KMS-11 (cell line): ENCODE measurements at regions not wholly inside any gene's neighbourhood (a gene's known extent, or its start where the extent isn't known, plus 50 kb on each side); places are given as distances from the start of the nearest gene placed in this dataset.

Experiments
- H2AFZ ChIP-seq: fragments of 200-600 bp; sonication (generic); 2 replicates; pipeline ENCODE4 v1.6.1; 2016; ENCODE audit warnings: antibody characterized with exemption, mixed run types, low read depth
- H3K27ac ChIP-seq: fragments of 200-600 bp; sonication (generic); 2 replicates; pipeline ENCODE4 v1.6.1; 2016; ENCODE audit warnings: mild to moderate bottlenecking, mixed run types
- H3K27me3 ChIP-seq: fragments of 200-600 bp; sonication (generic); 2 replicates; pipeline ENCODE4 v1.6.1; 2017; ENCODE audit warnings: mild to moderate bottlenecking, low read depth, mixed run types, moderate library complexity; ENCODE audit not compliant: insufficient read depth
- H3K36me3 ChIP-seq: fragments of 200-600 bp; sonication (generic); 2 replicates; pipeline ENCODE4 v1.6.1; 2017; ENCODE audit warnings: mild to moderate bottlenecking, mixed run types; ENCODE audit not compliant: insufficient read depth
- H3K4me1 ChIP-seq: fragments of 200-600 bp; sonication (generic); 2 replicates; pipeline ENCODE4 v1.6.1; 2016; ENCODE audit warnings: mild to moderate bottlenecking, low read depth, mixed run types; ENCODE audit not compliant: poor library complexity, severe bottlenecking
- H3K4me2 ChIP-seq: fragments of 200-600 bp; sonication (generic); 2 replicates; pipeline ENCODE4 v1.7.0; 2016; ENCODE audit warnings: mild to moderate bottlenecking, mixed run types
- H3K4me3 ChIP-seq: fragments of 200-600 bp; sonication (generic); IDR thresholded peaks from 2 replicates; pipeline ENCODE4 v1.6.1; 2017; ENCODE audit warnings: low read depth, low read length, mixed read lengths; ENCODE audit not compliant: insufficient read depth
- H3K79me2 ChIP-seq: fragments of 200-600 bp; sonication (generic); 2 replicates; pipeline ENCODE4 v1.6.1; 2016; ENCODE audit warnings: low read depth, mixed run types; ENCODE audit not compliant: insufficient read depth
- H3K9ac ChIP-seq: fragments of 200-600 bp; sonication (generic); 2 replicates; pipeline ENCODE4 v1.6.1; 2016; ENCODE audit warnings: mild to moderate bottlenecking, mixed run types
- H4K20me1 ChIP-seq: fragments of 200-600 bp; sonication (generic); 2 replicates; pipeline ENCODE4 v1.6.1; 2016; ENCODE audit warnings: mild to moderate bottlenecking, mixed run types; ENCODE audit not compliant: insufficient read depth
- TF ChIP-seq, protein P1 (sequence below): fragments of 200-600 bp; sonication (generic); conservative IDR thresholded peaks from 2 replicates; pipeline ENCODE4 v1.6.1; 2017; ENCODE audit warnings: low read depth, mild to moderate bottlenecking, antibody characterized with exemption, low read length, moderate library complexity, mixed read lengths

DNA sequence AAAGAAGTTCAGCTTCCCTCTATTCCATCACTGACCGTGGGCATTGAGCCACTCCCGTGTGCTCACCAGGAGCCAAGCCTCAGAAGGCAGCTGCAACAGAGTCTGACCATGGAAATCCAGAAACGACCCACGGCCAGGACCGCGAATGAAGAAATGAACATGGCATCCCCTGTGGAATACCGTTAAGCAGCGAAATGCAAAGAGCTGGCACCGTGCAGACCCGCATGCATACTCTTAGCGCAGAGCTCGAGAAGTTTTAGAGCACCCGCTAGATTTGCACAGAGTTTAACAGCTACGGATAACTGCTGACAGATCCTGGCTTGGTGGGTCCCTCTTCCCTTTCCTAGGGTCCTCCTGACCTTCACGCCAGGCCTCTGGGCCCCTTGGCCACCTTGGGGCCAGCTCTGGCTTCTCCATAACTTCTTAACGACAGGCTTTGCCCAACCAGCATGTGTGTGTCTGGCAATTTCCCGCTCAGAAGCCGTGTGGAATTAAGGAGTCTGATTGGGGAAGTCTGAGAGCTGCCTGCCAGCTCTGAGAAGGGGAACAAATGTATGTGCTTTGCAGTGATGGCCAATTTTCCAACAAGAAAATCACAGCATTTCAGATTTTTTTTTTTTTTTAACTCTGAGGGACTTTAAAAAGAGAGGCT, 75.3 kb upstream of the COL5A1 start:
- no peaks in the 10 kb centered on the region for H3K36me3 ChIP-seq
- H3K4me2 ChIP-seq: no peak overlapping the region
- no peak overlapping the region for H3K4me3 ChIP-seq
- H3K27me3 ChIP-seq: peaks cover 55% of the 10 kb centered on the region
- no peaks in the 10 kb centered on the region for H3K79me2 ChIP-seq
- TF ChIP-seq, protein P1, sequence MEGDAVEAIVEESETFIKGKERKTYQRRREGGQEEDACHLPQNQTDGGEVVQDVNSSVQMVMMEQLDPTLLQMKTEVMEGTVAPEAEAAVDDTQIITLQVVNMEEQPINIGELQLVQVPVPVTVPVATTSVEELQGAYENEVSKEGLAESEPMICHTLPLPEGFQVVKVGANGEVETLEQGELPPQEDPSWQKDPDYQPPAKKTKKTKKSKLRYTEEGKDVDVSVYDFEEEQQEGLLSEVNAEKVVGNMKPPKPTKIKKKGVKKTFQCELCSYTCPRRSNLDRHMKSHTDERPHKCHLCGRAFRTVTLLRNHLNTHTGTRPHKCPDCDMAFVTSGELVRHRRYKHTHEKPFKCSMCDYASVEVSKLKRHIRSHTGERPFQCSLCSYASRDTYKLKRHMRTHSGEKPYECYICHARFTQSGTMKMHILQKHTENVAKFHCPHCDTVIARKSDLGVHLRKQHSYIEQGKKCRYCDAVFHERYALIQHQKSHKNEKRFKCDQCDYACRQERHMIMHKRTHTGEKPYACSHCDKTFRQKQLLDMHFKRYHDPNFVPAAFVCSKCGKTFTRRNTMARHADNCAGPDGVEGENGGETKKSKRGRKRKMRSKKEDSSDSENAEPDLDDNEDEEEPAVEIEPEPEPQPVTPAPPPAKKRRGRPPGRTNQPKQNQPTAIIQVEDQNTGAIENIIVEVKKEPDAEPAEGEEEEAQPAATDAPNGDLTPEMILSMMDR: no peak
- H4K20me1 ChIP-seq: no peaks in the 10 kb centered on the region
- H3K9ac ChIP-seq: no peak overlapping the region
- no peak overlapping the region for H3K27ac ChIP-seq
- no peak overlapping the region for H2AFZ ChIP-seq
- no peaks in the 10 kb centered on the region for H3K4me1 ChIP-seq

DNA sequence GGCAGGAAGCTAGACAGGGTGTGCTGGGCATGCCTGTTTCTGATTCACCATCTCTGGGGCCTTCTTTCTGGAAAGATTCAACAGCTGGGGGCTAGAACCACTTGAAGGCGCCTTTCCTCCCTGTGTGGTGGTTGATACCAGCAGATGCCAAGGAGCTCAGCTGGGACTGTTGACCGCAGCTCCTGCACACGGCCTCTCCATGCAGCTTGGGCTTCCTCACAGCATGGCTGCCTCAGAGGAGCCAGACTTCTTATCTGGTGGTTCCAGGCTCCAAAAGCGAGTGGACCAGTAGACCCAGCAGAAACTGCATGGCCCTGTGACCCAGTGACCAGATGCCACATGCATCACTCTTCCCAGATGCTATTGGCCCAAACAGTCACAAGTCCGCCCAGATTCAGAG, 74.7 kb upstream of the COL5A1 start:
- Histone ChIP-seq H3K4me1 (no peaks in the 10 kb centered on the region), H3K27ac (no peak overlapping the region), H3K79me2 (no peaks in the 10 kb centered on the region), H3K4me2 (no peak overlapping the region), H3K36me3 (no peaks in the 10 kb centered on the region), H3K4me3 (no peak overlapping the region), H3K9ac (no peak overlapping the region), H3K27me3 (peaks cover 49% of the 10 kb centered on the region), H2AFZ (no peak overlapping the region), H4K20me1 (no peaks in the 10 kb centered on the region)
- TF ChIP-seq, protein P1: no peak

DNA sequence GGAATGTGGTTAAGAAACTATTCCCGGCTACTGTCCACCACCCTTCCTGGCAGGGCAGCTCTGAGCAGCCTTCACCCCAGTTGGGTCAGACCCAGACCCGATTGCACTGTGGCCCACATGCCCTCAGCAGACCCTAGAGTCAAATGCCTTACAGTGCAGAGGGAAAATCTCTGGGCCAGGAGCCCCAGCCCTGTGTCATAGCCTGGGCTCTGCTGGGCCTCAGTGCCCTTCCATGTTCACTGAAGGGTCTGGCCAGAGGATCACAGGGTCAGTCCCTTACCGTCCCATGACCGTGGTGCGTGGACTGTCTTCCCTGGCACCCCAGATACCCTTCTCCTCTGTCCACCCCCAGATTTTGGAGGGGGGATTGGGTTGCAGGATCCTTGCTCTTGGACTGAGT, 73.5 kb upstream of the COL5A1 start:
- H3K4me2 ChIP-seq: no peak overlapping the region

DNA sequence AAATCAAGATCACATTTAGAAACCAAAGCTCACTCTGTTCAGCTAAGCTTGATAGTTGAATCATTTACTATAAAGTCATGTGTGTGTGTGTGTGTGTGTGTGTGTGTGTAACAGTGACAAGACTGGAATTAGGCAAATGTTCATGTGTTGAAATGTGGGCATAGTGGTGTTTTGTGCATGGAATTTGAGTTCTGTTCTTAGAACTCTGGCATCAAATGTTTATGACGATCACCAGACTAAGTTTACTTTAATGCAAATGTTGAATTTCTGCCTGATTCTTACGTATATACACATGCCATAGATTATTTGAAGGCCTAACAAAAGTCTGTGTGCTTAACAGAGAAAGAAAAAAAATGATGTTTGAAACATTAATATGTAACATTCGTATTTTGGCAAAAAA, 72.8 kb upstream of the COL5A1 start:
- Histone ChIP-seq H3K27ac (no peak overlapping the region), H3K9ac (no peak overlapping the region), H2AFZ (no peak overlapping the region), H3K27me3 (peaks cover 34% of the 10 kb centered on the region), H3K36me3 (no peaks in the 10 kb centered on the region), H3K4me2 (no peak overlapping the region), H3K79me2 (no peaks in the 10 kb centered on the region), H4K20me1 (no peaks in the 10 kb centered on the region), H3K4me1 (no peaks in the 10 kb centered on the region), H3K4me3 (no peak overlapping the region)
- TF ChIP-seq, protein P1: no peak

More for the DNA sequence above, 73.5 kb upstream of the COL5A1 start:
- TF ChIP-seq, protein P1: no peak
- Histone ChIP-seq H3K27ac (no peak overlapping the region), H3K79me2 (no peaks in the 10 kb centered on the region), H3K27me3 (peaks cover 40% of the 10 kb centered on the region), H3K9ac (no peak overlapping the region), H3K36me3 (no peaks in the 10 kb centered on the region), H3K4me1 (no peaks in the 10 kb centered on the region), H2AFZ (no peak overlapping the region), H4K20me1 (no peaks in the 10 kb centered on the region), H3K4me3 (no peak overlapping the region)
